ENCODE measurements at regions not wholly inside any gene's neighbourhood (a gene's known extent, or its start where the extent isn't known, plus 50 kb on each side); places are given as distances from the start of the nearest gene placed in this dataset.

DNA sequence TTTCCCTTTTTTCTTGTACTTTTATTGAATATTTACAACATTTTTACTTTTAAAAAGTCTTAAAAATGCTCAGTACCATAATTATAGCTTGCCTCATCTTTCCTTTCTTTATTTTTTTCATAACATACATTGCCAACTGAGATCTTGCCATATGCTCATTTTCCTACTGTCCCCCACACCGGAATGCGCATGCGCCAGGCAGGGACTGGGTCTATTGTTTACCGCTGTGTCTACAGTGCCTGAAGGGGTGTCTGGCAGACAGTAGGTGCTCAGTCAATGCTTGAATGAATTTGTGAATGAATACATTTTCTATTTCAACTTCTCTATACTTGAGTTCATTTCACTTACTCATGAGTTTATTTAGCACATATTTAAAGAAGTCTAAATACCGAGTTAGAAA is 158.0 kb downstream of the CYP26B1 start:
- no peak overlapping the region for H4K5ac ChIP-seq (ENCODE audit: insufficient read length, low read depth, low read length)
- H3K4me1 ChIP-seq (replicated peaks in 1 of 4; ENCODE audit: control insufficient read depth in 3 of 4, insufficient read depth in 4 of 4, low read length in 3 of 4) = no peaks in the 10 kb centered on the region
- no peak overlapping the region for H3K9ac ChIP-seq (replicated peaks in 1 of 4; ENCODE audit: extremely low read depth in 1 of 4, low read depth in 3 of 4, low read length in 3 of 4)
- H4K8ac ChIP-seq (ENCODE audit: extremely low read depth, insufficient read depth, low read length) = no peak overlapping the region
- no peak overlapping the region for H4K91ac ChIP-seq (replicated peaks; ENCODE audit: insufficient read length, low read length)
- no peak overlapping the region for H2BK12ac ChIP-seq (ENCODE audit: low read depth, low read length)
- H2AFZ ChIP-seq (ENCODE audit: low read length) = no peak overlapping the region
- no peaks in the 10 kb centered on the region for H3K27me3 ChIP-seq (replicated peaks in 1 of 4; ENCODE audit: control insufficient read depth in 3 of 4, extremely low read depth in 1 of 4, insufficient read depth in 3 of 4, low read length in 3 of 4)
- no peak overlapping the region for H3K56ac ChIP-seq (replicated peaks; ENCODE audit: insufficient read length, low read depth, low read length)
- H3K4ac ChIP-seq (replicated peaks; ENCODE audit: insufficient read length, low read depth, low read length) = no peak overlapping the region
- no peak overlapping the region for H3K23ac ChIP-seq (ENCODE audit: insufficient read length)
- H3K4me2 ChIP-seq (ENCODE audit: insufficient read depth in 1 of 2, low read depth in 2 of 2, low read length in 2 of 2) = no peak overlapping the region
- POLR2A ChIA-PET (ENCODE audit: partially characterized antibody) = no interaction called here
- no peak overlapping the region for H3K27ac ChIP-seq (ENCODE audit: low read depth, low read length)
- H3K18ac ChIP-seq (ENCODE audit: extremely low read depth, low read length) = no peak overlapping the region
- H2BK120ac ChIP-seq (replicated peaks; ENCODE audit: low read depth, low read length) = no peak overlapping the region
- H3K4me3 ChIP-seq (ENCODE audit: extremely low read depth in 1 of 4, insufficient read depth in 2 of 4, low read depth in 3 of 4, low read length in 4 of 4) = no peak overlapping the region
- no peaks in the 10 kb centered on the region for H3K9me3 ChIP-seq (ENCODE audit: insufficient read depth in 2 of 2, low read depth in 1 of 2, low read length in 1 of 2)
- FAIRE-seq = no peak
- CTCF ChIA-PET (ENCODE audit: partially characterized antibody) = interaction anchor here (1.4 to 3.2 kb wide), 2 partner anchors 22 to 65 kb away, joined by 4 to 16 read pairs; no protein-coding TSS in a partner anchor
- H2BK5ac ChIP-seq (ENCODE audit: low read depth, low read length) = no peak overlapping the region
- H3K36me3 ChIP-seq (ENCODE audit: control insufficient read depth in 2 of 4, insufficient read depth in 4 of 4, low read length in 3 of 4) = no peaks in the 10 kb centered on the region
- H3K79me2 ChIP-seq (ENCODE audit: control insufficient read depth in 1 of 2, insufficient read depth in 2 of 2, low read length in 2 of 2) = no peaks in the 10 kb centered on the region
- no peak for DNase-seq (ENCODE audit: low read depth in 1 of 2, low spot score in 2 of 2)
- H3K23me2 ChIP-seq (ENCODE audit: low read depth, low read length) = no peaks in the 10 kb centered on the region
- H2AK5ac ChIP-seq (ENCODE audit: low read depth, low read length) = no peak overlapping the region
- no peaks in the 10 kb centered on the region for H4K20me1 ChIP-seq (replicated peaks in 1 of 2; ENCODE audit: control insufficient read depth in 1 of 2, insufficient read depth in 2 of 2, low read length in 2 of 2)
- H3K79me1 ChIP-seq (ENCODE audit: low read depth, low read length) = no peaks in the 10 kb centered on the region
- no peak overlapping the region for H2BK20ac ChIP-seq (ENCODE audit: low read length)
- H3K14ac ChIP-seq (ENCODE audit: insufficient read length) = no peak overlapping the region
- WGBS, 2 experiments (ENCODE audit: extremely low coverage in 1 of 2, insufficient coverage in 1 of 2, insufficient read length in 1 of 2, insufficient replicate concordance in 2 of 2, low coverage in 1 of 2, low lambda C conversion rate in 2 of 2, missing lambda C conversion rate in 1 of 2) = 92% methylated on average over 5 of the region's 5 CpGs; no CpG with 5 or more reads in 1 of the 2 experiments
- no peak overlapping the region for H2BK15ac ChIP-seq (ENCODE audit: low read length)
- no peak for TF ChIP-seq ASH2L (IDR thresholded peaks at IDR 0.05; ENCODE audit: low read length)
- no peak for TF ChIP-seq HDAC6 (IDR thresholded peaks at IDR 0.05; ENCODE audit: low read depth, low read length)
- TF ChIP-seq RBBP5 (IDR thresholded peaks at IDR 0.05; ENCODE audit: borderline replicate concordance, low read depth, low read length) = no peak
- TF ChIP-seq HDAC2 (IDR thresholded peaks at IDR 0.05; ENCODE audit: borderline replicate concordance in 1 of 2, low read depth in 2 of 2, low read length in 2 of 2) = no peak
- TF ChIP-seq KDM1A (IDR thresholded peaks at IDR 0.05; ENCODE audit: borderline replicate concordance, low read length) = no peak
- TF ChIP-seq EZH2 (IDR thresholded peaks at IDR 0.05; ENCODE audit: low read depth, low read length, severe bottlenecking) = no peak
- no peak for TF ChIP-seq POU5F1 (IDR thresholded peaks at IDR 0.05; ENCODE audit: low read depth, low read length)
- no peak for TF ChIP-seq TCF12 (IDR thresholded peaks at IDR 0.05; ENCODE audit: low read depth, low read length)
- no peak for TF ChIP-seq EGR1 (IDR thresholded peaks at IDR 0.05; ENCODE audit: borderline replicate concordance, low read depth, low read length)
- TF ChIP-seq BRCA1 (IDR thresholded peaks at IDR 0.05; ENCODE audit: low read depth, low read length) = no peak
- TF ChIP-seq MAX (IDR thresholded peaks at IDR 0.05) = no peak
- TF ChIP-seq GTF2F1 (IDR thresholded peaks at IDR 0.05; ENCODE audit: borderline replicate concordance, low read depth, low read length) = no peak
- TF ChIP-seq SIX5 (IDR thresholded peaks at IDR 0.05; ENCODE audit: low read depth, low read length) = no peak
- TF ChIP-seq ATF3 (IDR thresholded peaks at IDR 0.05; ENCODE audit: insufficient read depth, low read depth, low read length) = no peak
- no peak for TF ChIP-seq NRF1 (IDR thresholded peaks at IDR 0.05; ENCODE audit: low read depth, low read length)
